ENCODE measurements at regions not wholly inside any gene's neighbourhood (a gene's known extent, or its start where the extent isn't known, plus 50 kb on each side); places are given as distances from the start of the nearest gene placed in this dataset.
A peak's percentile ranks its signal among the peaks of the same experiment; 100 is the strongest.
"Not testable (repeated sequence)": the region's sequence is repeated elsewhere in the genome, so short reads cannot be mapped to it uniquely, and the experiment has no call there.

- Histone ChIP-seq H3K9me3 (ENCODE audit: low read depth, low read length) (no peaks in the 10 kb centered on the region), H3K4me1 (ENCODE audit: insufficient read depth, low read length) (no peaks in the 10 kb centered on the region), H3K27me3 (ENCODE audit: insufficient read depth, low read length) (no peaks in the 10 kb centered on the region), H3K4me2 (ENCODE audit: insufficient read depth, low read length) (no peak overlapping the region), H2AFZ (ENCODE audit: low read length) (no peak overlapping the region), H3K79me2 (ENCODE audit: insufficient read depth, low read length) (no peaks in the 10 kb centered on the region), H3K36me3 (ENCODE audit: insufficient read depth, low read length) (no peaks in the 10 kb centered on the region), H3K27ac (ENCODE audit: low read depth, low read length) (no peak overlapping the region), H4K20me1 (ENCODE audit: insufficient read depth, low read length) (no peaks in the 10 kb centered on the region), H3K4me3 (ENCODE audit: insufficient read depth, low read length) (no peak overlapping the region)
- TF ChIP-seq CTCF (IDR thresholded peaks at IDR 0.05; ENCODE audit: extremely low read depth, low read depth, low read length), result no peak
- DNase-seq (ENCODE audit: insufficient read length, low spot score, missing footprints), result no peak
Measured at GRCh38 chr10:94156453-94156852, 162.7 kb downstream of the PLCE1 start.

- H3K4me2 ChIP-seq (ENCODE audit: insufficient read depth, low read length); H3K9me3 ChIP-seq (ENCODE audit: low read depth, low read length); H3K27me3 ChIP-seq (ENCODE audit: insufficient read depth, low read length); H3K27ac ChIP-seq (ENCODE audit: low read depth, low read length); H3K4me1 ChIP-seq (ENCODE audit: insufficient read depth, low read length); H2AFZ ChIP-seq (ENCODE audit: low read length); H3K36me3 ChIP-seq (ENCODE audit: insufficient read depth, low read length); DNase-seq (ENCODE audit: insufficient read length, low spot score, missing footprints); H3K4me3 ChIP-seq (ENCODE audit: insufficient read depth, low read length); H3K79me2 ChIP-seq (ENCODE audit: insufficient read depth, low read length); H4K20me1 ChIP-seq (ENCODE audit: insufficient read depth, low read length): not testable (repeated sequence)
Measured at GRCh38 chr10:94165158-94165611, 171.5 kb downstream of the PLCE1 start.

GRCh38 chr10:94172332-94172731, 178.6 kb downstream of the PLCE1 start:
- no peak overlapping the region for H2AFZ ChIP-seq (ENCODE audit: low read length)
- H3K79me2 ChIP-seq (ENCODE audit: insufficient read depth, low read length), result no peaks in the 10 kb centered on the region
- H3K36me3 ChIP-seq (ENCODE audit: insufficient read depth, low read length), result no peaks in the 10 kb centered on the region
- H3K4me3 ChIP-seq (ENCODE audit: insufficient read depth, low read length), result no peak overlapping the region
- H3K27ac ChIP-seq (ENCODE audit: low read depth, low read length), result no peak overlapping the region
- H3K4me1 ChIP-seq (ENCODE audit: insufficient read depth, low read length), result no peaks in the 10 kb centered on the region
- no peak overlapping the region for H3K4me2 ChIP-seq (ENCODE audit: insufficient read depth, low read length)
- no peaks in the 10 kb centered on the region for H3K9me3 ChIP-seq (ENCODE audit: low read depth, low read length)
- peak; percentile 18 for DNase-seq (ENCODE audit: insufficient read length, low spot score, missing footprints)
- H3K27me3 ChIP-seq (ENCODE audit: insufficient read depth, low read length), result no peaks in the 10 kb centered on the region
- no peaks in the 10 kb centered on the region for H4K20me1 ChIP-seq (ENCODE audit: insufficient read depth, low read length)
- TF ChIP-seq CTCF (IDR thresholded peaks at IDR 0.05; ENCODE audit: extremely low read depth, low read depth, low read length), result no peak

- no peaks in the 10 kb centered on the region for H3K4me1 ChIP-seq (ENCODE audit: insufficient read depth, low read length)
- H3K36me3 ChIP-seq (ENCODE audit: insufficient read depth, low read length), result no peaks in the 10 kb centered on the region
- TF ChIP-seq CTCF (IDR thresholded peaks at IDR 0.05; ENCODE audit: extremely low read depth, low read depth, low read length), result no peak
- no peak overlapping the region for H3K27ac ChIP-seq (ENCODE audit: low read depth, low read length)
- no peaks in the 10 kb centered on the region for H4K20me1 ChIP-seq (ENCODE audit: insufficient read depth, low read length)
- DNase-seq (ENCODE audit: insufficient read length, low spot score, missing footprints), result no peak
- H3K9me3 ChIP-seq (ENCODE audit: low read depth, low read length), result no peaks in the 10 kb centered on the region
- no peak overlapping the region for H2AFZ ChIP-seq (ENCODE audit: low read length)
- H3K79me2 ChIP-seq (ENCODE audit: insufficient read depth, low read length), result no peaks in the 10 kb centered on the region
- H3K4me2 ChIP-seq (ENCODE audit: insufficient read depth, low read length), result no peak overlapping the region
- no peak overlapping the region for H3K4me3 ChIP-seq (ENCODE audit: insufficient read depth, low read length)
- H3K27me3 ChIP-seq (ENCODE audit: insufficient read depth, low read length), result no peaks in the 10 kb centered on the region
Measured at GRCh38 chr10:94173594-94173993, 179.9 kb downstream of the PLCE1 start.
